ENCODE measurements at regions not wholly inside any gene's neighbourhood (a gene's known extent, or its start where the extent isn't known, plus 50 kb on each side); places are given as distances from the start of the nearest gene placed in this dataset.

DNA sequence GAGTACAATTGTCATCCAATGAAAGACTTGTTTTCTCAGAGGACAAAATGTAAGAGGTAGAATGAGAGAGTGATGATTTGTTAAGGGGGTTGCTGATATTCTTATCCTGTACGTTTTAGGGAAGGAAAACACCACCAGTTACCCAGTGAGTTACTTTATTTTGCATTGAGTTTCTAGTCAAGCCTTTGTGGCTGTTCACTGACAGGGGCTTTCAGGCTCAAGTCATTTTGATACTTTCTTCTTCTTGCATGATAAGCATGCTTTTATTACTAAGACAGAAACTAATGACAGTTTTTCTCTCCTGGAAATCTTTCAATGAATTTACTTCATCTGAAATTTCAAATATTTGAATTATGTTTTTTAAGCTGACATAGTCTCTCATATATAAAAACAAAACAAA is 710.2 kb upstream of the POM121L12 start:
- DNase-seq, result no peak

DNA sequence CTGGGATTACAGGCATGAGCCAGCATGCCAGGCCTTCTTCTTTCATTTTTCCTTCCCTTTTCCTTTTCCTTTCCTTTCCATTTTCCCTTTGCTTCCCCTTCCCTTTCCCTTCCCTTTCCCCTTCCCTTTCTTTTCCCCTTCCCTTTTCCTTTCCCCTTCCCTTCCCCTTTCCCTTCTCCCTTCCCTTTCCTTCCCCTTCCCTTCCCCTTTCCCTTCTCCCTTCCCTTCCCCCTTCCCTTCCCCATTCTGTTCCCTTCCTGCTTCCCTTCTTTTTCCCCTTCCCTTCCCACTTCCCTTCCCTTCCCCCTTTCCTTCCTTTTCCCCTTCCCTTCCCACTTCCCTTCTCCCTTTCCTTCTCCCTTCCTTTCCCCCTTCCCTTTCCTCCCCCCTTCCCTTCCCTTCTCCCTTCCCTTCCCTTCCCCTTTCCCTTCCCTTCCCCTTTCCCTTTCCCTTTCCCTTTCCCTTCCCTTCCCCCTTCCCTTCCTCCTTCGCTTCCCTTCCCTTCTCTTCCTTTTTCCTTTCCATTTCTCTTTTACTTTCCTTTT is 712.2 kb upstream of the POM121L12 start:
- DNase-seq, result no peak

DNA sequence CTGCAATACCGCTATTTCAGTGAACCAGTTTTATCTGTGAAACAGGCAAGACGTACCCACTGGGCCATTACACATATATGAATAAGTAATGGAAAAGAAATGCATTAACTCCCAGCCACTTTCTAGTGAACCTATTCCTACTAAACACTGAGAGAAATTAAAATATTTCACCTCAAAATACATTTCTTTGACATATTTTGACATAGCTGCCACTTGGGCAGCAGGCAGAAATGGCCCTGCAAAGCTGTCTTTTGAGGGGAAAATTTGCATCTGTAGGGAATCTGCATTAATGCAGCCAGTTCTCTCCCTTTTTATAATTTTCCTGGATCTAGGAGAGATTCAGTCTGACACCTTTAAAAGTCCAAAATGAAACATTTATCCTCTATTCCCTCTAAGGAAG is 714.8 kb upstream of the POM121L12 start:
- DNase-seq, result no peak

DNA sequence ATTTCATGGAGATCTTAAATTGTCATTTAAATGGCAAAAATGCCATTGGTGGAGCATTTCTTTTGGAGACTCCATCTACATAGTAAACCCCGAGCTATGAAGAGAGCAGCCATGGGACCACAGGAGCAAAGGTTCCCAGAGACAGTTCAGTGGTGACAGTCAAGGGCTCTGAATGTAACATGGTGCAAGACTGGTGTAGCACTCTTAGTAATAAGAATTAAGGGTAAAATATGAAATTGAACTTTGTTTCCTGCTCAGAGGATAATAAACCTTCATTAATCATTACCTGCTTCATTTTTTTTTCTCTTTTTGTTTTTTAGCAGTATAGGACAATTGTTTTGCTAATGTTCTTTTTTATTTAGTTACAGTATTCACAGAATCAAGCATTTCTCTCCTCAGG is 717.5 kb upstream of the POM121L12 start:
- DNase-seq, result no peak

DNA sequence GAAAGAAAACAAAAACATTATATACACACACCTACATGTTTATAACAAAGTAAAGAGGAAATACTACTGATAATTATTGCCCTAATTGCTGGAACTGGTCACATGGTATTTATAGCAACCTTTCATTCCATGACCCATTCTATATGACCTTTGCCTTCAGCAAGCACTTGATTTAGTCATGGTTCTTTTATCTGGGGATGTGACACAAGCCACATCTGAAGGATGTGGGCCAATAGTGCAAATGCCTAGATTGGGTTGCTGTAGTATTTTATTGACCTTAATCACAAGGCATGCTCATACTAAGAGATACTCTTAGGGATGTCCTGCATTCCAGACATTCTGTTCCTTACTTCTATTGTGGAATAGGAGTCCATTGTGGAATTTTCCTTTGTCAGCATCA is 723.5 kb upstream of the POM121L12 start:
- DNase-seq, result no peak

DNA sequence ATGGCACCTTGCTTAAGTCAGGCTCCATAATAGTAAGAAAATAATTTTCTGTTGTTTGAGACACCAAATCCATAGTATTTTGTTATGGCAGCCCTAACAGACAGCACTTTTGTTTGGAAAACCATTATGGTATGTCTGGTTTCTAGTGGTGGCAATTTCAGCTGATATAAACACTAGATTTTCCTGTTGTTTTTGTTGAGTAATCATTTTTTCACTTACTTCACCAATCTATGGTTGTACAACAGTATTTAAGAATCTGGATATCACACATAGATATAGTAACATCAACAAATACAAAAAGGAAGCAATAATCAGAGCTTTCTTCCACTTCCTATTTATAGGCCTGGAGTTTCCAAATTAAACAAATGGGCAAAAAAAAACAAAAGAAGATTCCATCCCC is 725.8 kb upstream of the POM121L12 start:
- DNase-seq, result no peak

DNA sequence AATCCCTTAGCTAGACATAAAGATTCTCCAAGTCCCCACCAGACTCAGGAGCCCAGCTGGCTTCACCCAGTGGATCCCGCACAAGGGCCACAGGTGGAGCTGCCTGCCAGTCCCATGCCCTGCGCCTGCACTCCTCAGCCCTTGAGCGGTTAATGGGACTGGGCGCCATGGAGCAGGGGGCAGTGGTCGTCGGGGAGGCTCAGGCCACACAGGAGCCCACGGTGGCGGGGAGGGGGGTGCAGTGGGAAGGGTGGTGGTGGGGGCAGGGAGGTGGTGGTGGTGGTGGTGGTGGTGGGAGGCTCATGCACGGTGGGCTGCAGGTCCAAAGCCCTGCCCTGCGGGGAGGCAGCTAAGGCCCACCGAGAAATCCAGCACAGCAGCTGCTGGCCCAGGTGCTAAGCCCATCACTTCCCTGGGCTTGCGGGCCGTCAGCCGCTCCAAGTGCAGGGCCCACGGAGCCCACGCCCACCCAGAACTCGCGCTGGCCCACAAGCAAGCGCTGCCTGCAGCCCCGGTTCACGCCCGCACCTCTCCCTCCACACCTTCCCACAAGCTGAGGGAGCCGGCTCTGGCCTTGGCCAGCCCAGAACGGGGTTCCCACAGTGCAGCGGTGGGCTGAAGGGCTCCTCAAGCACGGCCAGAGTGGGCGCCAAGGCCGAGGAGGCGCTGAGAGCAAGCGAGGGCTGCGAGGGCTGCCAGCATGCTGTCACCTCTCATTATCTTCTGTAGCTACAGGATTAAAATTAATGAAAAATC is 732.5 kb upstream of the POM121L12 start:
- DNase-seq, result no peak

DNA sequence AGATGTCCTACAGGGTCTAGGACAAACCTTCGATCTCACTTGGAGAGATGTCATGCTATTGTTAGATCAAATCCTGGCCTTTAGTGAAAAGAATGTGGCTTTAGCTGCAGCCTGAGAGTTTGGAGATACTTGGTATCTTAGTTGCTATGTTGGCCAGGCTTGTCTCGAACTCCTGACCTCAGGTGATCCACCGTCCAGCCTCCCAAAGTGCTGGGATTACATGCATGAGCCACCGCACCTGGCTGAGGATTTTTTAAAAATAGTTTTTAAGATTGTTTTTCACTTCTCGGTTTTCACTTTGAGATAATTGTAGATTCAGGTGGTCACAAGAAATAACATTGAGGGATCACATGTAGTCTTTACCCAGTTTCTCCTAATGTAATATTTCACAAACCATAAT is 738.3 kb upstream of the POM121L12 start:
- no peak for DNase-seq

DNA sequence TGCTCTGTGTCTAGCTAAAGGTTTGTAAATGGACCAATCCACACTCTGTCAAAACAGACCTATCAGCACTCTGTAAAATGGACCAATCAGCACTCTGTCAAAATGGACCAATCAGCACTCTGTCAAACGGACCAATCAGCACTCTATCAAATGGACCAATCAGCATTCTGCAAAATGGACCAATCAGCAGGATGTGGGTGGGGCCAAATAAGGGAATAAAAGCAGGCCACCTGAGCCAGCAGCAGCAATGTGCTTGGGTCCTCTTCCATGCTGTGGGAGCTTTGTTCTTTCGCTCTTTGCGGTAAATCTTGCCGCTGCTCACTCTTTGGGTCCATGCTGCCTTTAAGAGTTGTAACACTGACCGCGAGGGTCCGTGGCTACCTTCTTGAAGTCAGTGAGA is 740.5 kb upstream of the POM121L12 start:
- no peak for DNase-seq

DNA sequence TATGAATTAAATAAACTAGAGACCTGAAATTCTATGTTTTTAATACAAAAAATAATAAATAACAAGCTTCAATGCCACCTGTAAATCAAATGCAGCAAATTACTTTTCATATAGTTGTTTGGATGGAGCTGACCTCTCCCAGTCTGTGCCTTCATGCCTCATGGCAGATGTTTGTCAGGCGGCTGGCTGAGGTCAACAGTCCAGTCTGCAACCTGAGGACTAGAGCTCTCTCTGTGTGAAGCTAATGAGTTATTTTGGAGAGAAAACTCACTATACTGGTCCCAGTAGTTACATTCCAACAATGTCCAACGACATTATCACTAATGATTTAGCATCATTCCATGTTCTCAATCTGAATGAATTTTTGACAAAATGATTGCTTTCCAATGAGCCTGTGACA is 746.2 kb upstream of the POM121L12 start:
- DNase-seq, result no peak

DNA sequence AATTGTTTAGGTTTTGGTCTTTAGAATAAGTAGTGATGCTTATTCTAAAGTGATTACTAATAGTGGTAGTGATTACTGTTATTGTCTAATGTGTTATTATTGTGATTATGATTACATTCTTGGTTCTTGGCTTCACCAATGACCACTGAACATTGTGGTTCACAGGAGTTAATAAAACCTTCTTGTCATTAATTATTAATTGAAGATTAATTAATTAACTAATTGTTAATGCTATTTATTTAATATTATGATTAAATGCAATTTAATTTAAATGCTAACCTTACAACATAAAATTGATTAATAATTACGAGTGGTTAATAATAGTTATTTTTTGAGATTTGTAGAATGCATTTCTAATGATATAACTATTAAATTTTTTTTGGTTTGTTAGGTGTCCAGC is 747.7 kb upstream of the POM121L12 start:
- no peak for DNase-seq

DNA sequence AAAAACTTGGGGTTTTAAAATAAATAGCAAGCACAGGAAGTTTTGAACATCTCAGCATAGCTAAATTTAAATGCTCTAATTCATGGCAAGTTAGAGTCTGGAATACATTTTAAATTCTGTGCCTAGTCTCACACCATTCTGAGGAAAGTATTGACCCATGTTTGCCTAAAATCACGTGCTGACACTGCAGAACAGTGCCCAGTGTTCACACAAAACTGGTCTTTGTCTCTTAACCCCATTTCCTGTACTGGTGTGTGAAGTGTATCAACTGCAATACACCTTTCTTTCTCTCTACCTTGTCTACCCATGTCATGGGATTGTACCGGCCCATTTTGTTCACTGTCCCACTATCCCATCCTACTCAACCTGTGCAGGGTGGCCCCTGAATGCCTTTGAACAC is 749.7 kb upstream of the POM121L12 start:
- no peak for DNase-seq

DNA sequence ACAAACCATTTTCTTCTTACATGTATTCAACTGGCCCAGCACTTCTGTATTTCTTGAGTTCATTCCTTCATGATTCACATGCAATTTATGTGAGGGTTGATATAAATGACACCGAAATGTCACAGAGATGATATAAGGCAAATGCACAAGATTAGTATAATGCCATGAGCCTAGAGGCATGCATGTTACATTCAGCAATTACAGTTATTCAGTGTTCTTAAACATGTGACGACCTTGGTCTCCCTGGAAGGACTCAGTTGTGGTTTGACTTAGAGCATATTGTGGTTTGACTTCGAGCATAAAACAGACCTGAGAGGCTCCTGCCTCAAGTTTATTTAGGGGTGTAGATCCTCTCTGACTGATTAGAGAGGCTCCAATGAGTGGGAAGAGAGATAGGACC is 752.1 kb upstream of the POM121L12 start:
- no peak for DNase-seq

DNA sequence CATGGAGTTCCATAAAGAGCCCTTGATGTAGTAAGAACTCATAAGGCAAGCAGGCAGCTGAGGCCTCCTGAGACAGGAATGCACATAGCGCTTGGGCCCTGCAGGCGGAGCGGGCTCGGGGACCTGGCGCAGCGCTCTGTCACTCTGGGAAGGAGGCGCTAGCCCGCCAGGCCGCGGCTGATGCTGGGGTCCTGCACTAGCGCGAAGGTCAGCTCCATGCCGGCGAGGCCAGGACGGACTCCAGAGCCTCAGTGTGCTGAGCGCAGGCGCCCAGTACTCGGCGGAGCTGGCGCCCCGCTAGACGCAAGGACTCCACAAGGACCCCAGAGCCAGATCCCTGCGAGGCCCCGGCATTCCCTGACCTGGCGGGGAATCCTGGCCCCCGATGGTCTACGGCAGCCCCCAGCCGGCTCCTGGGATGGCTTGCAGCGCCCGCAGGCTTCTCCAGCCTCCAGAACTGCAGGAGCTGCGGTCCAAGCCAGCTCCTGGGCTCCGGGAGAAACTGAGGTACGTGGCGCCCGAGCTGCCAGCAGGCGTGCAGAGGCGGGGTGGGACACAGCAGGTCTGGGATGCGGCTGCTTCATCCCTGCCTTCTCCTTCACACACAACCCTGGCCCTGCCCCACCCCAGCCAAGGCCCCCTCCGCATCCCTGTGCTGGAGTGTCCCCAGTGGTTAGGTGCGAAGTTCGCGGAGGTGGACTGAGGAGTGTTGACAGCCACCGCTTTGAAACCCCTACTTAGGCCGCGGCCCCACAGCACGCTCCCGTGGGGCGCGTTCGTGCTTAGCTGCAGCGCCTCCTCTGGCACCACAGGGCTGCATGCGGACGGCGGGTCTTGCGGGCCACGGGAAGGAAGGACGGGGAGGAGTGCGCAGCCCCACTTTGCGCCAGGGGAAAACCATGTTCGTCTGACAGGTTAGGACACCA is 761.5 kb upstream of the POM121L12 start:
- DNase-seq, result no peak

DNA sequence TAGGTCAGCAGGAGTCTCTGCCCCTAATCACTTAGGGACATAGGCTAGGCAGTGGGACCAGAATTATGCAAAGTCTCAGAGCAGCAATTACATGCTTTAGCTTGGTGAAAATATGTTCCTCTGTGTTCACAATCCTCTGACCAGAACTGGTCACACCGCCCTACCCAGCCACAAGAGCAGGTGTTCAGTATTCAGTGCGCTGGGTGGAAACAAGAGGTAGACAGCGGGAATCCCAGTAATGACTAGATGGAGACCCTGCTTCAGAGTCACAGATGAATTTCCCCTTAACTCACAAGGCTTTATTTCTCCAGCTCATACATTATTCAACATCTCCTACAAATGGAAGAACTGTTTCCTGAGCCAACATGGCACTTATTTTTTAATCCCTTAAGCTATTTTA is 763.7 kb upstream of the POM121L12 start:
- DNase-seq, result no peak

DNA sequence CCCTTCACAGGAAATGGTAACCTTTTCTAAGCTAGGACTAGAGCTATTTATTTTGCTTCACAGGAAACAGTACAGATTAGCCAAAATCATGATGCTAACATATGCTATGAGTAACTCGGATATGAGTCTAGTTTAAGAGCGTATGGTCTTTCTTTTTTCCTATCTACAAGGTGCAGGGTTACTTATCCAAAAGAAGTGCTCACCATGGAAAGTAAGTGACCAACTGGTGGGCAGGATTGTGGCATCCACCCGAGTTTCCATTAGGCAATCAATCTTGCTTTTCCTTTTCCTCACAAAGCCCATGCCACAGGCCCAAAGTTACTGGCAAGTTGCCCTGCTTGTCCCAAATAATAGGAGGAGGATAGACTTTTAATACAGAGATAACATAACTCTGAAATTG is 765.1 kb upstream of the POM121L12 start:
- DNase-seq, result no peak

DNA sequence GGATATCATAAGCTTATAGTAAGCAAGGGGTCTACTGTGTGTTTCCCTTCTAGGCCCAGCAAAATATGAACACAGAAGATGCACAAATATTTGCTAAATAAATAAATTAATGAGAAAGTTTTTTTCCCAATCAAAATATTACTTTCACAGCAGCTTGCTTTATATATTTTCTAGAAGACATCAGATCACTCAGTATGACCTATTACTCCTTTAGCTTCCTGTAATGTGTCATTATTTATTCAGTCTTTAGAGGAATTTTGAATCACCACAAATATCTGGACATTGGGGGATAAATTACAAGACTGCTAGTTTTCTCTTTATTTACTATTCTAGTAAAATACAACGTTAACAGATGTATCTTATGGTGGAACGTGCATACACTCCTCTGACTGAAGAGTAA is 765.8 kb upstream of the POM121L12 start:
- no peak for DNase-seq

DNA sequence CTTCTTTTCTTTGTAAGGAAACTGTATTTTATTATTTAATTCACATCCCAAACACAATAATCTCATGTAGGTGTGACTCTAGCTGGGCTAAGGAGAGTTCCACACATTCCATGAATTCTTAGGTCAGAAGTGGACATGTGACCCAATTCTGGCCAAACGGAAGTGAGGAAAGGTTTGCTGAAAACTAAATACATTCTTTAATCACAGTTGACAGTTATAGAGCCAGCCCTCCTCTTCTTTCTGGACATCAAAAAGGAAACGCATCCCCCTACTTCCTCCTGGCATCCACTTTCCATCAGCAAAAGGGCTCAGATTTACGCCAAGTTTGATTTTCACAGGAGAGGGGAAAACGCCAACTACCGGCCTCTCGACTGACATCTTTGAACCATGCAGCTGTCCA is 774.4 kb upstream of the POM121L12 start:
- DNase-seq, result no peak

DNA sequence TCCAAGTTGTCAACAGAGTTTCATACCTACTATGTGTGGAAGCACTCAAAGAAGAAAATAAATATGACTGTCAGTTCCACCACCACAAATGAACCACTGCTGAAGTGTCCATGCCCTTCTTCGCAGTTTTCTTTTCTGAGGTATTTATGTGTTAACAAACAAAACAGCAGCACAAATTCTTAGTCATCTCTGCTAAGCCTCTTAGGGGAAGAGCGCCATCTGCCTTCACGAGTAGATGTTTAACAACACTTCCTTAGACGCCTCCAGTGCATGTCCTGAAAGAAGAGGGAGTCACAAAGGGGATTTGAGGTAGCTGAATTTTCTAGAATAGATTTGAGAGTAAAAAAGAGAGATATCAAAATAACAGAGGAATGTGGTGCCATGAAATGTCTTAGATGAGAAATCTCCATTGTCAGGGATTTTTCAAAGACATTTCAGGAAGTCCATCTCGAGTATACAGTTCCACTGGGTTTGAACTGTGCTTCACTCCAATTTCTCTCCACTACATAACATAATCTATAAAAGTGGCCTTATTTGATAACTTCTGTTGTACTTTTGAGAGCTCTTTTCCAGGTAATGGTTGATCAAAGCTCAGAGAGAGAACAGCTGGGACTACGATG is 775.3 kb upstream of the POM121L12 start:
- DNase-seq, result no peak

DNA sequence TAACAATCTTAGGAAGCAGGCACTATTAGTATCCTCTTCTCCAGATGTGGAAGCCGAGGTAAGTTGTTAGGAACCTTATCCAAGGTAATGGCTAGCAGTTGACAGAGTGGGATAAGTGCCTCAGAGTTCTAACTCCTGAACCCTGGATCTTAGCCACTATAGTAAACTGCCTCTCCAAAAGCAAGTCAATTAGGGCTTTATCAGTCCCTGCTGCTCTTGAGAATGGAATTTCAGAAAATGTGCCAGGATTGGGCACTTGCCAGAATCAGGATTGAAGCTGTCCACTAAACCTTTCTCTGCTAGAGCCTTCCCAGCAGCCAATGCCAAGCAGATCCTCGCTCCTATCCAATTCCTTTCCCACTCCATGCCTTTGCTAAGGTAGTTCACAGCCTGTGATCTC is 777.5 kb upstream of the POM121L12 start:
- no peak for DNase-seq

DNA sequence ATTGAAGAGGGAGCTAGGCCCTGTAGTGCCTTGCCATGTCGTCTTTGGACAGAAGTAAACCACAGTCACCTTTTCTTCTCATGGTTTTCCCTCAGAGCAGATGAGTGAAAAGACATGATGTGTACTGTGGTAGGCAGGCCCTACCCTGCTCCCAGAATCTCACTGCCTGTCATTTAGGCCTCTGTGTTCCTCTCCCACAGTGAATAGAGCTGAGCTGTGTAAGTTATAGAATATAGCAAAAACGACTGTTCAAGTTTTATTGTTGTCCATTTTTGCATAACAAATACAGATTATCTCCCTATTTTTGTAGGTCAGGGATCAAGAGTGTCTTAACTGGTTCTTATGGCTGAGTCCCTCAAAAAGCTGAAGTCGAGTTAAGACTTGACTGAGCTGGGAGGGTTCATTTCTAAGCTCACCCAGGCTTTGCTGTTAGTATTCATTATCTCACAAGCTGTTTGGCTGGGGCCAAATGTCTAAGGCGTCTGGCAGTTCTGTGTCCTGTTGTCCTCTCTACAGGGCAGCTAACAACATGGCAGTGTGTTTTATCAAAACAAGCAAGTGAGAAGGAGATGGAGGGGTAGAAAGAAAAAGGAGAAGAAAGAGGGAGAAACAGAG is 780.9 kb upstream of the POM121L12 start:
- DNase-seq, result no peak

DNA sequence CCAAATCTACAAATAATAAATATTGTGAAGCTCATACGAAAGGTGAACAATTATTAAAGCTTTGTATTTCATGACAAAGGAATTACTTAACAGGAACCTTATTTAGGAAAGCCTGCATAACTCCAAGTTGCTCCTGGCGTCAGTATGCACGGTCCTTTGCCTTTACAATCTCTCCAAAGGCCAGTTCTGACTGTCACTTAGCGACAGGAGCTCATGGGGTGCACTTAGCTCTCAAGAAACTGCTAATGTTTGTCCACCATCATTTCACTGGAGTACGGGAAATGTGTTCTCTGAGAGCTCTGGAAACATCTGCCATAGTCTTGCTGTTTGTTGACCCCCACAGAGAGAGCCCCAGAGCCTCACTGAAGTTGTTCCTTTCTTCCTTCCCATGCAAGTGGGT is 781.5 kb upstream of the POM121L12 start:
- DNase-seq, result no peak

DNA sequence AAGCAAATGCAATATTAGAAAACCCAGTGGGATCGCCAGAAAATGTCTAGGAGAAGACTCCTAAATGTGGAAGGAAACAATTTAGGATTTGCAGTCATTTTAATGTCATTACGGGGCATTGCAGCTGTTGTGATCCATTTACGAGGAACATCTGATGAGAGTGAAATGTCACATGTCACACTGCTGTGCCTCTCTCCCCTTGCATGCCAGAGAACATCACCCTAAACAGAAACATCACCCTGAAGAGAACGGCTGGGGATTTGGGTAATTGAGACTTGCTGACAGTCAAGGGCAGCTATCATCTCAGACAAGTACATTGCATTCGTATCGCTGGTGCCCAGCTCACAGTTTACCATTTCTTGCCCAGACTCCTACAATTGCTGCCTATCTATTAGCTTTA is 785.7 kb upstream of the POM121L12 start:
- no peak for DNase-seq

Measured in hippocampal formation (tissue), 2 donors.